ENCODE measurements at regions not wholly inside any gene's neighbourhood (a gene's known extent, or its start where the extent isn't known, plus 50 kb on each side); places are given as distances from the start of the nearest gene placed in this dataset.

- no peak for DNase-seq (ENCODE audit: low spot score)
Measured at GRCh38 chr19:27767234-27767633, 1445.7 kb downstream of the UQCRFS1 start.

DNA sequence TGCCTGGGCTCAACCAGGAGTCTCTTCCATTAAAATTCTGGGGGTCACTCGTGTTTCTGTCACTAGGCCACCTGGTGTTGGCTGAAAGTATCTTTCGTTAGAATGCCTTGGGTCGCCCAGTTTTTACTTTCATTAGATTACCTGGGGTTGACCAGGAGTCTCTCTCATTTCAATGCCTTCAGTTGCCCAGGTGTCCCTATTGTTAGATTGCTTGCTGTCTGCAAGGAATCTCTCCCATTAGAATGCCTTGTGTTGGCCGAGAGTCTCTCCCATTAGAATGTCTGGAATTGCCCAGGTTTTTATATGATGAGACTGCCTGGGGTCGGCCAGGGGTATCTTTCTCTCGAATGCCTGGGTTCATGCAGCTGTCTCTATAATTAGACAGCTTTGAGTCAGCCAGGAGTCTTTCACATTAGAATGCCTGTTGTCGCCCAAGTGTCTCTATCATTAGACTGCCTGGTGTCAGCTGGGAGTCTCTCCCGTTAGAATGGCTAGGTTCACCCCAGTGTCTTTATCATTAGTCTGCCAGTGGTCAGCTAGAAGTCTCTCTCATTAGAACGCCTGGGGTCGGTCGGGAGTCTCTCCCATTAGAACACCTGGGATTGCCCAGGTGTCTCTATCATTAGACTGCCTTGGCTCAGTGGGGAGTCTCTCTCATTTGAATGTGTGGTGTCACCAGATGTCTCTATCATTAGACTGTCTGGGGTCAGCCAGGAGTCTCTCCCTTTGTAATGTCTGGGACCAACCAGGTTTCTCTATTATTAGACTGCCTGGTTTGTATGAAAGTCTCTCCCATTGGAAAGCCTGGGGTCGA lies 1446.8 kb downstream of the UQCRFS1 start:
- DNase-seq (ENCODE audit: low spot score) = no peak

GRCh38 chr19:27765397-27765796 lies 1447.6 kb downstream of the UQCRFS1 start:
- peak; percentile 49 for DNase-seq (ENCODE audit: low spot score)

- DNase-seq (ENCODE audit: low spot score) = no peak
Measured at GRCh38 chr19:27764186-27764804, 1448.7 kb downstream of the UQCRFS1 start.

DNA sequence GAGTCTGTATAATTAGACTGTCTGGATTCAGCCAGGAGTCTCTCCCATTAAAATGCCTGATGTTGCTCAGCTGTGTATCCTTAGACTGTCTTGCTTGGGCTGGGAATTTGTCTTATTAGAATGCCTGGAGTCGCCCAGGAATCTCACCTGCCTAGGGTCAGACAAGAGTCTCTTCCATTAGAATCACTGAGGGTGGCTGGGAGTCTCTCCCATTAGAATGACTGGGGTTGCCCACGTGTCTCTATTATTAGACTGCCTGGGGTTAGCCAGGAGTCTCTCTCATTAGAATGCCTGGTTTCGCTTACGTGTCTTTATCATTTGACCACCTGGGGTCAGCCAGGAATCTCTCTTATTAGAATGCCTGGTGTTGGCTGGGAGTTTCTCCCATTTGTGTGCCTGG lies 1450.0 kb downstream of the UQCRFS1 start:
- DNase-seq (ENCODE audit: low spot score) = peak; percentile 18

DNA sequence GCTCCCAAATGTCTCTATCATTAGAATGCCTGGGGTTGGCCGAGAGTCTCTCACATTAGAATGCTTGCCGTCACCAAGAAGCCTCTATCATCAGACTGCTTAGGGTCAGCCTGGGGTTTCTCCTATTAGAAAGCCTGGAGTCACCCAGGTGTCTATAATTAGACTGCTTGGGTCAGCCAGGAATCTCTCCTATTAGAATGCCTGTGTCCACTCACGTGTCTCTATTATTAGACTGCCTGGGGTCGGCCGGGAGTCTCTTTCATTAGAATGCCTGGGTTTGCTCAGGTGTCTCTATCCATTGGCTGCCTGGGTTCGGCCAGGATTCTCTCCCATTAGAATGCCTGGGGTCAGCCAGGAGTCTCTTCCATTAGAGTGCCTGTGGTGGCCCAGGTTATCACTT lies 1453.1 kb downstream of the UQCRFS1 start:
- DNase-seq (ENCODE audit: low spot score) = no peak

DNA sequence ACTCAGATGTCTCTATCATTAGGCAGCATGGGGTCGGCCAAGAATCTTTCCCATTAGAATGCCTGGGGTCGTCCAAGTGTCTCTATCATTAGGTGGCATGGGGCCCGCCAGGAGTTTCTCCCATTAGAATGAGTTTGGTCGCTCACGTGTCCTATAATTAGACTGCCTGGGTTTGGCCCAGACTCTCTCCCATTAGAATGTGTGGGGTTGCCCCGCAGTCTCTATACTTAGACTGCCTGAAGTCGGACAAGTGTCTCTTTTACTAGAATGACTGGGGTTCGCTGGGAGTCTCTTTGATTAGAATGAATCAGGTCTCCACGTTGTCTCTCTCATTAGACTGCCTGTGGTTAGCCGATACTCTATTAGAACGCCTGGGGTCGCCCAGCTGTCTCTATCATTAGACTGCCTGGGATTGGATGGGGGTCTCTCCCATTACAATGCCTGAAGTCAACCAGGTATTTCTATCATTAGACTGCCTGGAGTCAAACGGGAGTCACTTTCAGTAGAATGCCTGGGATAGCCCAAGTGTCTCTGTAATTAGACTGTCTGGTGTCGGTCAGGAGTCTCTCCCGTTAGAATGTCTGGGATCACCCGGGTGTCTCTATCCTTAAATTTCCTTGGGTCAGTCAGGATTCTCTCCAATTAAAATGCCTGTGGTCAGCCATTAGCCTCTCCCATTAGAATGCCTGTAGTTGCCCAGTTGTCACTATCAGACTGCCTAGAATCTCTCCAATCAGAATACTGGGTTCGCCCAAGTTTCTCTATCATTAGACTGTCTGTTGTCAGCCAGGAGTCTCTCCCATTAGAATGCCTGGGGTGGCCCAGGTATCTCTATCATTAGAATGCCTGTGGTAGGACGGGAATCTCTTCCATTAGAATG lies 1454.1 kb downstream of the UQCRFS1 start:
- DNase-seq (ENCODE audit: low spot score) = no peak

- peak; percentile 11 for DNase-seq (ENCODE audit: low spot score)
Measured at GRCh38 chr19:27754700-27755099, 1458.3 kb downstream of the UQCRFS1 start.

- DNase-seq (ENCODE audit: low spot score) = peak; percentile 41
Measured at GRCh38 chr19:27753622-27754021, 1459.3 kb downstream of the UQCRFS1 start.

- DNase-seq (ENCODE audit: low spot score) = peak; percentile 12
Measured at GRCh38 chr19:27752530-27753184, 1460.3 kb downstream of the UQCRFS1 start.

GRCh38 chr19:27751044-27751391 lies 1461.9 kb downstream of the UQCRFS1 start:
- peak; percentile 33 for DNase-seq (ENCODE audit: low spot score)

GRCh38 chr19:27750391-27751043 lies 1462.4 kb downstream of the UQCRFS1 start:
- peak; percentile 6 for DNase-seq (ENCODE audit: low spot score)

DNA sequence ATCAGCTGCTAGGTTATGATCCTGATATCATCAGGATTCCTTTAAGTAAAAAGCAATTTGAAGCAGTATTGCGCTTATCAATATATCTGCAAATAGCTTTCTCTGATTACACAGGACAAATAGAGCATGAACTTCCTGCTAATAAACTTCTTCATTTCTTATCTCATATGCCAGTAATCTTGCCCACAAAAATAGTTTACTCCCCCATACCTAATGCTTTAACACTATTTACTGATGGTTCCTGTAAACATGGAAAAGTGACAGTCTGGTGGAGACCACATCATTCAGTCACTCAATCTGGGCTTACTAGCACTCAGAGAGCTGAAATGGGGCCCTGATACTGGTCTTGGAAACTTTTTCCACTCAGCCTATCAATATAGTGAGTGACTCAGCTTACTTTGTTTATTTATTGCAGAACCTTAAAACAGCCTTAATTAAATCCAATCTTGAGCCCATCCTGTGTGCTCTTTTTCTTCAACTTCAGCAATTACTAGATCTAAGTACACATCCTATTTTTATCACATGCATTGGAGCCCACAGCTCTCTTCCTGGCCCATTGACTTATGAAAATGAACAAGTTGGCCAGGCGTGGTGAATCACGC lies 1464.3 kb downstream of the UQCRFS1 start:
- no peak for DNase-seq (ENCODE audit: low spot score)

DNA sequence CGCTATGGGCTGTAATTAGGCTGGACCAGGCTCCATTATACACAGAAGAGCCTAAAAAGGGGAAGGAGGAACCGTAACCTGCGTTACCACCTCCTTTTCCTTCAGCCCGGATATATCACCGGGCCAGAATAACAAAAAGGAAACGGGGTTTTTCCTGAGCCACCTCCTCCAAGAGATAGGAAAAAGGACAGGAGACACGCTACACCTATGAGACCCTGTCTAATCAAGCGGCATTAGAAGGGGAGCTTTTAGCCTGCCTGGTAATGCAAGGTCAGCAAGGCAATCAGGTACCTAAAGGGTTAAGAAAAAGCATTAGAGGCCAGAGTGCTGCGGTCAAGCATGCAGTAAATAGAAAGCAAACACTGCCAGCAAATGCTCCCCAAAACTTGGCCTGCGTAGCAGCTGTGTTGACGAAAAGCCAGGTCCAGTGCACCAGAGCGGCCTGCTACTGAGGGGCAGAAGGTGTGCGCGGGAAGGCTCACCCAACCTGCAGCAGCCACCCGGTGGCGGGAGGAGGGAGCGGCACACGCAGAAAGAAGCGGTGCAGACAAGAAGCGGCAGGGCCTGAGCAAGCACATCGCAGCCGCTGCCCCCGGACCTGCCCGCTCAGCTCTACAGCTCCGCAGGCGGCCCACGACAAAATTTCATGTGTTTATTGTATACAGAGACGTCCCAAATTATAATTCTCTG lies 1466.1 kb downstream of the UQCRFS1 start:
- DNase-seq (ENCODE audit: low spot score) = peak; percentile 65

- peak; percentile 49 for DNase-seq (ENCODE audit: low spot score)
Measured at GRCh38 chr19:27745978-27746542, 1466.9 kb downstream of the UQCRFS1 start.

GRCh38 chr19:27744926-27745768 lies 1467.8 kb downstream of the UQCRFS1 start:
- peak; percentile 51 for DNase-seq (ENCODE audit: low spot score)

DNA sequence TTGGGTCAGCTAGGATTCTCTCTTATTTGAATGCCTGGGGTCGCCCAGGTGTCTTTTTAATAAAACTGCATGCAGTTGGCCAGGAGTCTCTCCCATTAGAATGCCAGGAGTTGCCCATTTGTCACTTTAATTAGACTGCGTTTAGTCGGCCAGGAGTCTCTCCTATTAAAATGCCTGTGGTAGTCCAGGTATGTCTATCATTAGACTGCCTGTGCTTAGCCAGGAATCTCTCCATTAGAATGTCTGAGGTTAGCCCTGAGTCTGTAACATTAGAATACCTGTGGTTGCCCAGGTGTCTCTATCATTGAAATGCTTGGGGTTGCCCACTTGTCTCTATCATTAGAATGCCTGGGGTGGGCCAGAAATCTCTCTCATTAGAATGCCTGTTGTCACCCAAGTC lies 1470.9 kb downstream of the UQCRFS1 start:
- DNase-seq (ENCODE audit: low spot score) = peak; percentile 9

DNA sequence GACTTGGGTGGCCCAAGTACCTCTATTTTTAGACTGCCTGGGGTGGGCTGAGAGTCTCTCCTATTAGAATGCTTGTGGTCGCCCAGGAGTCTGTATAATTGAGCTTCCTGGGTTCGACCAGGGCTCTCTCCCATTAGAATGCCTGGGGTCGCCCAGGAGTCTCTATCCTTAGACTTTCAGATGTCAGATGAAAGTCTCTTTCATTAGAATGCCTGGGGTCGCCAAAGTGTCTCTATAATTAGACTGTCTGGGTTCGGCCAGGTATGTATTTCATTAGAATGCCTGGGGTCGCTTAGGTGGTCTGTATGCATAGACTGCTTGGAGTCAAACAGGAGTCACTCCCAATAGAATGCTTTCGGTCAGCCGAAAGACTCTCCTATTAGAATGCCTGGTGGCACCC lies 1471.7 kb downstream of the UQCRFS1 start:
- peak; percentile 28 for DNase-seq (ENCODE audit: low spot score)

- DNase-seq (ENCODE audit: low spot score) = peak; percentile 5
Measured at GRCh38 chr19:27740396-27740795, 1472.6 kb downstream of the UQCRFS1 start.
